Small intestine (tissue), 7 donors: ENCODE measurements at regions not wholly inside any gene's neighbourhood (a gene's known extent, or its start where the extent isn't known, plus 50 kb on each side); places are given as distances from the start of the nearest gene placed in this dataset.
A peak's percentile ranks its signal among the peaks of the same experiment; 100 is the strongest.

ENCODE experiments used
- DNase-seq, 2 donors: peaks; one replicate each; pipeline versions ENCODE4 v3.0.0 to v3.0.0-alpha.2; 2013
- FAIRE-seq: peaks from 2 replicates; lab custom pipeline; 2012; peaks lifted over from hg19 to GRCh38; lab: Jason Lieb, UNC
- H3K27ac ChIP-seq, 3 donors: one replicate each; pipeline ENCODE4 v1.5.1; 2013; ENCODE audit warnings: low read length in 2 of 3, mild to moderate bottlenecking in 2 of 3, control low read depth in 1 of 3, inconsistent platforms in 1 of 3, low read depth in 1 of 3, moderate library complexity in 1 of 3
- H3K27me3 ChIP-seq, 3 donors: one replicate each; pipeline ENCODE4 v1.6.1; 2013; ENCODE audit warnings: low read length in 3 of 3, inconsistent platforms in 1 of 3; ENCODE audit not compliant: control insufficient read depth in 3 of 3, insufficient read depth in 3 of 3
- H3K36me3 ChIP-seq, 3 donors: one replicate each; pipeline ENCODE4 v1.6.1; 2013; ENCODE audit warnings: low read length in 3 of 3, inconsistent platforms in 1 of 3, low read depth in 1 of 3, mild to moderate bottlenecking in 1 of 3, moderate library complexity in 1 of 3; ENCODE audit not compliant: control insufficient read depth in 3 of 3, insufficient read depth in 2 of 3
- H3K4me1 ChIP-seq, 3 donors: one replicate each; pipeline ENCODE4 v1.6.1; 2013; ENCODE audit warnings: low read length in 2 of 3, inconsistent platforms in 1 of 3, low read depth in 1 of 3, mild to moderate bottlenecking in 1 of 3, moderate library complexity in 1 of 3; ENCODE audit not compliant: control insufficient read depth in 3 of 3, insufficient read depth in 2 of 3
- H3K4me3 ChIP-seq, 3 donors: one replicate each; pipeline ENCODE4 v1.5.1; 2013; ENCODE audit warnings: low read length in 3 of 3, control low read depth in 1 of 3, inconsistent platforms in 1 of 3, low read depth in 1 of 3, mild to moderate bottlenecking in 1 of 3, moderate library complexity in 1 of 3
- H3K9me3 ChIP-seq, 2 donors: one replicate each; pipeline ENCODE4 v1.6.1; 2013; ENCODE audit warnings: low read depth in 1 of 2, low read length in 1 of 2; ENCODE audit not compliant: control insufficient read depth in 2 of 2, insufficient read depth in 1 of 2
- WGBS, 3 donors: extraction: QIAGEN DNeasy Blood & Tissue Kit; methylation state at CpG; one replicate each; pipeline ENCODE4 v1.1.7; 2013; 5-methylcytosine and 5-hydroxymethylcytosine counted together
- donor health status: healthy with polysubstance abuse.
- donor health status: control.
- donor health status: control.
- donor health status: Bipolar disorder and iron deficiency.
- donor health status: healthy.

GRCh38 chr10:130341356-130341755 is 205.2 kb downstream of the GLRX3 start:
- 17 to 19% (median 17%) methylated on average over 6 of the region's 6 CpGs for WGBS, 3 donors
- Histone ChIP-seq H3K4me3 (no peak overlapping the region), H3K4me1 (no peaks in the 10 kb centered on the region), H3K27ac (no peak overlapping the region), H3K27me3 (no peaks in the 10 kb centered on the region), H3K9me3 (no peaks in the 10 kb centered on the region), H3K36me3 (no peaks in the 10 kb centered on the region)
- no peak for FAIRE-seq
- DNase-seq: peak; percentile 40 to 45

DNA sequence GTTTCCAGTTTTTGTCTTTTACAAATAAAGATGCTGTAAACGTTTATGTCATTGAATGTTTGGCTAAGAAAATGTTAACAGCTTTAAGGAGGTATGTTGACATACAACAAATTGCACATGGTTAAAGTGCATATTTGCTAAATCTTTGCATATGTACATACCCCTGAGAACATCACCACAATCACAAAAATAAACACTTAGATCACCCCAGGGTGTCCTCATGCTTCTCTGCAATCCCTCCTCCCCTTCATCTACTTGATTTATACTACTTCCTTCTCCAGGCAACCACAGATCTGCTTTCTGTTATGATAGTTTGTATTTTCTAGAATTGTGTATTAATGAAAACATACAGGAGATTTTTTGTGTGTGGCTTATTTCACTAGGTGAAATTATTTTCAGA is 209.5 kb downstream of the GLRX3 start:
- Histone ChIP-seq H3K36me3 (no peaks in the 10 kb centered on the region), H3K27ac (no peak overlapping the region), H3K27me3 (no peaks in the 10 kb centered on the region), H3K9me3 (no peaks in the 10 kb centered on the region), H3K4me1 (no peaks in the 10 kb centered on the region), H3K4me3 (no peak overlapping the region)
- 7 to 18% (median 12%) methylated on average over 1 of the region's 1 CpG for WGBS, 3 donors
- FAIRE-seq: no peak
- no peak for DNase-seq

- Histone ChIP-seq H3K4me3 (no peak overlapping the region), H3K27ac (no peak overlapping the region), H3K27me3 (no peaks in the 10 kb centered on the region), H3K9me3 (no peaks in the 10 kb centered on the region), H3K4me1 (no peaks in the 10 kb centered on the region), H3K36me3 (no peaks in the 10 kb centered on the region)
- DNase-seq (no peak), FAIRE-seq (no peak)
- WGBS, 3 donors: 80 to 93% (median 81%) methylated on average over 3 of the region's 3 CpGs
These were observed 214.8 kb downstream of the GLRX3 start for GRCh38 chr10:130350996-130351395.

DNA sequence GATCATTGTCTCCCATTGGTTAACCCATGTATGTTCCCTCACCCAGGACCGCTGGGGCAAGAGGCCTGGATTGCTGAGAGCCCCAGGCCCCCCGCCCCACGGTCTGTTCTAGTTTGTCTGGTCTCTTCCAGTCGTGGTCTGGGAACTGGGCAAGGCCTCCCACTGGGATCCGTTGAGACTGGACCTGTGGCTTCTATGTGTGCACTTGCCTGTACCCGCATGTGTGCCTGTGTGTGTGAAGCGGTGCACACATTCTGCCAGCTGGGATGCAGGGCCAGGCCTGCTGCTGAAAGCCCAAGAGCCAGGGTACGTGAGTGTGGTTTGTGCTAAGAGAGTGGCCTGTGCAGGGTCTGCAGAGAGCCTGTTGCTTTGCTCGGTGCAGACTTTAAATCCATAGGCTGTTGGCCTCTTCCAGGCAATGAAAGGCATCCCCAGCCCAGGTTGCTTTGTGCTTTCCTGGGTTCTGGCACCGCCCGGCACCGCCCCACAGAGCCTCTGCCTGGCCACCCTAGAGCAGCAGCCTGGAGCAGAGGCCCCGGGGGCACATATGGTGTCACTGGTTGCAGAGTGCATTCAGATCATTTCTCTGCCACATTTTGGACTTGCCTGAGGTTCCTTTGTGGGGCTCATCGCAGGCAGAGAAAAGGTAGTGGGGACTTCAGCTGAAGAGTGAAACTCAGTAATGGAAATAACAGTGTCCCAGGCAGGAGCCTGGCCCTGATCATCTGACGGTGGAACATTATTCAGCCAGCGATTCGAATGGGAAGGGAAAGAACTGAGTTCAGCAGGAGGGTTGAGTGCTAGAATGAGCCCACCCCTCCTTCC is 215.5 kb downstream of the GLRX3 start:
- H3K9me3 ChIP-seq: no peaks in the 10 kb centered on the region
- 82 to 90% (median 85%) methylated on average over 17 of the region's 17 CpGs for WGBS, 3 donors
- no peaks in the 10 kb centered on the region for H3K27me3 ChIP-seq
- no peaks in the 10 kb centered on the region for H3K36me3 ChIP-seq
- DNase-seq: no peak
- no peak overlapping the region for H3K4me3 ChIP-seq
- no peak overlapping the region for H3K27ac ChIP-seq
- H3K4me1 ChIP-seq: no peaks in the 10 kb centered on the region
- FAIRE-seq: no peak

GRCh38 chr10:130352291-130352645 is 216.1 kb downstream of the GLRX3 start:
- H3K27ac ChIP-seq: no peak overlapping the region
- H3K4me1 ChIP-seq: no peaks in the 10 kb centered on the region
- WGBS, 3 donors: 53 to 65% (median 57%) methylated on average over 9 of the region's 9 CpGs
- DNase-seq (no peak), FAIRE-seq (no peak)
- H3K4me3 ChIP-seq: no peak overlapping the region
- no peaks in the 10 kb centered on the region for H3K27me3 ChIP-seq
- no peaks in the 10 kb centered on the region for H3K36me3 ChIP-seq
- H3K9me3 ChIP-seq: no peaks in the 10 kb centered on the region

- Histone ChIP-seq H3K9me3 (no peaks in the 10 kb centered on the region), H3K36me3 (no peaks in the 10 kb centered on the region), H3K27me3 (no peaks in the 10 kb centered on the region), H3K27ac (no peak overlapping the region), H3K4me3 (no peak overlapping the region), H3K4me1 (no peaks in the 10 kb centered on the region)
- WGBS, 3 donors: 32 to 79% (median 45%) methylated on average over 10 of the region's 10 CpGs
- DNase-seq: no peak
- FAIRE-seq: no peak
These were observed 217.9 kb downstream of the GLRX3 start for GRCh38 chr10:130353928-130354572.

GRCh38 chr10:130354573-130354954 is 218.4 kb downstream of the GLRX3 start:
- FAIRE-seq: no peak
- 84 to 89% (median 87%) methylated on average over 8 of the region's 8 CpGs for WGBS, 3 donors
- no peak overlapping the region for H3K27ac ChIP-seq
- no peaks in the 10 kb centered on the region for H3K9me3 ChIP-seq
- no peak for DNase-seq
- no peaks in the 10 kb centered on the region for H3K4me1 ChIP-seq
- H3K36me3 ChIP-seq: no peaks in the 10 kb centered on the region
- no peak overlapping the region for H3K4me3 ChIP-seq
- H3K27me3 ChIP-seq: no peaks in the 10 kb centered on the region

GRCh38 chr10:130354976-130355795 is 219.0 kb downstream of the GLRX3 start:
- H3K4me1 ChIP-seq: no peaks in the 10 kb centered on the region
- H3K9me3 ChIP-seq: no peaks in the 10 kb centered on the region
- WGBS, 3 donors: 82 to 84% (median 83%) methylated on average over 20 of the region's 20 CpGs
- no peaks in the 10 kb centered on the region for H3K36me3 ChIP-seq
- H3K27me3 ChIP-seq: no peaks in the 10 kb centered on the region
- DNase-seq (no peak), FAIRE-seq (no peak)
- no peak overlapping the region for H3K27ac ChIP-seq
- no peak overlapping the region for H3K4me3 ChIP-seq
